K562 (cell line): ENCODE measurements at regions not wholly inside any gene's neighbourhood (a gene's known extent, or its start where the extent isn't known, plus 50 kb on each side); places are given as distances from the start of the nearest gene placed in this dataset.

Experiments
- ATAC-seq: fragments of 200-7000 bp; cut with Tn5 transposase; 3 replicates; pipeline ENCODE4 v1.9.1; 2020; ENCODE audit warnings: moderate library complexity
- BruUV-seq: library from RNA; stranded (reverse); fragments of 400-500 nt; replicated peaks from 2 replicates; lab custom pipeline; 2021; lab: Mats Ljungman, UMichigan
- CTCF ChIA-PET: fragments of 300-600 bp; formaldehyde crosslinking; extraction: SDS; loops from one replicate; lab custom pipeline; 2021; ENCODE audit warnings: low intra/inter-chr PET ratio; lab: Yijun Ruan, JAX
- POLR2A ChIA-PET: fragments of 300-600, 350-650 bp; sonication (Branson Sonifier 250); formaldehyde crosslinking; extraction: SDS; loops from one replicate; lab custom pipeline; 2021; ENCODE audit warnings: antibody characterized with exemption, inconsistent platforms; lab: Yijun Ruan, JAX
- DNase-seq, 4 experiments: peaks; one replicate each; pipeline versions ENCODE4 v3.0.0 to v3.0.0-alpha.2; 2011 to 2018; ENCODE audit warnings: low spot score in 3 of 4, mixed read lengths in 3 of 4; ENCODE audit errors: extremely low read depth in 1 of 4
- FAIRE-seq: peaks from 2 replicates; lab custom pipeline; 2011; peaks lifted over from hg19 to GRCh38; lab: Jason Lieb, UNC
- H2AFZ ChIP-seq: 2 replicates; pipeline ENCODE4 v1.6.0; 2011; ENCODE audit warnings: low read depth, low read length, control low read depth, inconsistent platforms
- H3K27ac ChIP-seq: fragments of 200-600 bp; 3 replicates; pipeline ENCODE4 v1.8.0; 2011; ENCODE audit warnings: low read depth, mild to moderate bottlenecking, control low read depth, inconsistent platforms, low read length, moderate library complexity, mixed read lengths; ENCODE audit errors: extremely low read depth
- H3K27me3 ChIP-seq, 2 experiments: fragments of 300-600 bp in 1 of 2; 2 replicates in 1 of 2; 3 replicates in 1 of 2; pipeline versions ENCODE4 v1.6.0 to v1.8.0; 2011; ENCODE audit warnings: inconsistent platforms in 2 of 2, low read length in 2 of 2, mild to moderate bottlenecking in 1 of 2, mixed read lengths in 1 of 2, moderate library complexity in 1 of 2; ENCODE audit not compliant: control insufficient read depth in 2 of 2, insufficient read depth in 2 of 2
- H3K36me3 ChIP-seq: fragments of 300-600 bp; 3 replicates; pipeline ENCODE4 v1.8.0; 2011; ENCODE audit warnings: mild to moderate bottlenecking, low read length, inconsistent platforms; ENCODE audit not compliant: control insufficient read depth, insufficient read depth
- H3K4me1 ChIP-seq, 2 experiments: fragments of 200-600 bp in 1 of 2; replicated peaks in 1 of 2; 2 replicates in 1 of 2; 3 replicates in 1 of 2; pipeline versions ENCODE4 v1.5.1 to v1.8.0; 2011; ENCODE audit warnings: inconsistent platforms in 2 of 2, low read length in 2 of 2, mild to moderate bottlenecking in 1 of 2, mixed read lengths in 1 of 2, moderate library complexity in 1 of 2; ENCODE audit not compliant: control insufficient read depth in 2 of 2, insufficient read depth in 2 of 2
- H3K4me2 ChIP-seq: 2 replicates; pipeline ENCODE4 v1.6.1; 2011; ENCODE audit warnings: low read length, control low read depth, inconsistent platforms, mixed read lengths; ENCODE audit not compliant: insufficient read depth
- H3K4me3 ChIP-seq: fragments of 200-600 bp; sonication (generic), shearing (Covaris generic); 2 replicates; pipeline ENCODE4 v1.5.1; 2016; ENCODE audit warnings: control low read depth, inconsistent platforms
- H3K79me2 ChIP-seq: fragments of 200-600 bp; 3 replicates; pipeline ENCODE4 v1.8.0; 2011; ENCODE audit warnings: low read length, inconsistent platforms; ENCODE audit not compliant: control insufficient read depth, insufficient read depth
- H3K9ac ChIP-seq, 2 experiments: 2 replicates each; pipeline versions ENCODE4 v1.6.0 to v1.6.1; 2011; ENCODE audit warnings: low read depth in 2 of 2, low read length in 2 of 2, control low read depth in 1 of 2, inconsistent platforms in 1 of 2, mild to moderate bottlenecking in 1 of 2, mixed read lengths in 1 of 2; ENCODE audit not compliant: insufficient read depth in 1 of 2
- H3K9me1 ChIP-seq: one replicate; pipeline ENCODE4 v1.6.0; 2011; ENCODE audit warnings: inconsistent platforms, mild to moderate bottlenecking, low read length, moderate library complexity; ENCODE audit not compliant: control insufficient read depth, insufficient read depth
- H3K9me3 ChIP-seq: replicated peaks from 2 replicates; pipeline ENCODE4 v1.5.1; 2011; ENCODE audit warnings: low read depth, low read length, inconsistent platforms; ENCODE audit not compliant: control insufficient read depth, insufficient read depth
- H4K20me1 ChIP-seq: replicated peaks from 2 replicates; pipeline ENCODE4 v1.6.1; 2011; ENCODE audit warnings: low read length, inconsistent platforms, mixed read lengths; ENCODE audit not compliant: control insufficient read depth, insufficient read depth
- CBX5 ChIP-seq: IDR thresholded peaks from 2 replicates; pipeline ENCODE4 v1.6.1; 2014; ENCODE audit warnings: low read depth, borderline replicate concordance
- DDX20 ChIP-seq: fragments of 450-650 bp; IDR thresholded peaks from 2 replicates; pipeline ENCODE4 v1.6.1; 2016; ENCODE audit warnings: missing genetic modification characterization, low read depth, mild to moderate bottlenecking, missing compliant biosample characterization, moderate library complexity
- KDM4B ChIP-seq, 2 experiments: fragments of 450-650 bp in 1 of 2; sonication (generic) in 1 of 2; IDR thresholded peaks; 2 replicates each; pipeline ENCODE4 v1.6.1; 2016 to 2017; ENCODE audit warnings: borderline replicate concordance in 2 of 2, antibody characterized with exemption in 1 of 2, low read depth in 1 of 2, mild to moderate bottlenecking in 1 of 2
- MBD1 ChIP-seq: fragments of 250-450 bp; sonication (Bioruptor Pico); IDR thresholded peaks from 2 replicates; pipeline ENCODE4 v1.8.0; 2022; ENCODE audit warnings: inconsistent platforms
- MBD2 ChIP-seq: sonication (generic); IDR thresholded peaks from 2 replicates; pipeline ENCODE4 v1.6.1; 2016; ENCODE audit warnings: low read depth, borderline replicate concordance
- ZNF239 ChIP-seq: fragments of 250-450 bp; sonication (Bioruptor Pico); IDR thresholded peaks from 2 replicates; pipeline ENCODE4 v1.4.0; 2020; ENCODE audit warnings: mild to moderate bottlenecking
- ZNF431 ChIP-seq: sonication (generic); formaldehyde crosslinking; IDR thresholded peaks from 2 replicates; pipeline ENCODE4 v1.8.0; 2022; ENCODE audit warnings: mild to moderate bottlenecking, missing genetic modification reagents
- ZNF77 ChIP-seq: fragments of 250-450 bp; sonication (Bioruptor Pico); IDR thresholded peaks from 2 replicates; pipeline ENCODE4 v1.5.0; 2020
- WGBS: fragments of 100-300 bp; shearing (Covaris generic); methylation state at CpG from one replicate; pipeline ENCODE4 v1.1.6; 2016; ENCODE audit warnings: low coverage, mixed read lengths; ENCODE audit not compliant: insufficient coverage; ENCODE audit errors: missing lambda C conversion rate; 5-methylcytosine and 5-hydroxymethylcytosine counted together
- in situ Hi-C: fragments of 300-500 bp; cut with MboI; formaldehyde crosslinking; loops from 4 replicates; pipeline ENCODE4 v1.15.0; 2018; ENCODE audit warnings: inconsistent platforms, mixed read lengths
- intact Hi-C: fragments of 100-400 bp; cut with micrococcal nuclease; formaldehyde crosslinking; loops from 2 replicates; pipeline ENCODE4 v1.14.2; 2022
- TF ChIP-seq, protein P1 (sequence below): fragments of 250-450 bp; sonication (Bioruptor Pico); IDR thresholded peaks from 2 replicates; pipeline ENCODE4 v1.9.0; 2021; ENCODE audit warnings: mild to moderate bottlenecking

GRCh38 chr1:88063605-88064004, 620.5 kb upstream of the PKN2 start:
- no peak for DNase-seq
- Histone ChIP-seq H3K4me3 (no peak overlapping the region), H2AFZ (no peak overlapping the region), H3K79me2 (no peaks in the 10 kb centered on the region), H3K4me1 (no peaks in the 10 kb centered on the region), H3K4me2 (no peak overlapping the region), H3K36me3 (no peaks in the 10 kb centered on the region), H3K27me3 (no peaks in the 10 kb centered on the region), H3K27ac (no peak overlapping the region), H3K9ac (no peak overlapping the region), H4K20me1 (no peaks in the 10 kb centered on the region), H3K9me1 (no peaks in the 10 kb centered on the region), H3K9me3 (no peaks in the 10 kb centered on the region; the same call in 1 of the 2 replicates)
- no TSS peak for BruUV-seq
- TF ChIP-seq, protein P1, sequence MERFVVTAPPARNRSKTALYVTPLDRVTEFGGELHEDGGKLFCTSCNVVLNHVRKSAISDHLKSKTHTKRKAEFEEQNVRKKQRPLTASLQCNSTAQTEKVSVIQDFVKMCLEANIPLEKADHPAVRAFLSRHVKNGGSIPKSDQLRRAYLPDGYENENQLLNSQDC (CRISPR knock-in tag), result no peak
- ATAC-seq, result no peak
- in situ Hi-C loops, result no loop called here
- ChIA-PET POLR2A (no interaction called here), CTCF (no interaction called here)
- 0% methylated on average over 2 of the region's 2 CpGs for WGBS
- no peak for FAIRE-seq
- intact Hi-C loops, result no loop called here

GRCh38 chr1:88068407-88068960, 615.6 kb upstream of the PKN2 start:
- no peak overlapping the region for H2AFZ ChIP-seq
- no peak for ATAC-seq
- TF ChIP-seq MBD1 (CRISPR knock-in tag) (no peak), MBD2 (no peak), DDX20 (tag) (no peak), ZNF239 (CRISPR knock-in tag) (no peak), KDM4B (IDR thresholded peaks at IDR 0.05; ENCODE audit: borderline replicate concordance in 2 of 2, low read depth in 1 of 2) (no peak), ZNF431 (CRISPR knock-in tag) (no peak), ZNF77 (no peak), CBX5 (no peak)
- no peak overlapping the region for H3K27ac ChIP-seq
- no peaks in the 10 kb centered on the region for H3K36me3 ChIP-seq
- H3K9me1 ChIP-seq, result no peaks in the 10 kb centered on the region
- H3K4me1 ChIP-seq, result no peaks in the 10 kb centered on the region
- H3K9ac ChIP-seq, result no peak overlapping the region
- H3K27me3 ChIP-seq, result no peaks in the 10 kb centered on the region
- no peaks in the 10 kb centered on the region; the same call in 1 of the 2 replicates for H3K9me3 ChIP-seq
- 0% methylated on average over 5 of the region's 5 CpGs for WGBS
- BruUV-seq, result no TSS peak
- no peaks in the 10 kb centered on the region for H3K79me2 ChIP-seq
- CTCF ChIA-PET, result no interaction called here
- no peak for DNase-seq
- in situ Hi-C loops, result no loop called here
- intact Hi-C loops, result no loop called here
- no peak overlapping the region for H3K4me2 ChIP-seq
- FAIRE-seq, result no peak
- POLR2A ChIA-PET, result no interaction called here
- H4K20me1 ChIP-seq, result no peaks in the 10 kb centered on the region
- H3K4me3 ChIP-seq, result no peak overlapping the region
